ENCODE measurements at regions not wholly inside any gene's neighbourhood (a gene's known extent, or its start where the extent isn't known, plus 50 kb on each side); places are given as distances from the start of the nearest gene placed in this dataset.

- no peak overlapping the region for H3K4me3 ChIP-seq
- no peaks in the 10 kb centered on the region for H3K36me3 ChIP-seq (ENCODE audit: insufficient read depth in 1 of 2, low read depth in 1 of 2)
- ATAC-seq (no peak), DNase-seq (peak in 1 of 2 donors; percentile 8)
- WGBS, 3 donors = 82 to 86% (median 84%) methylated on average over 22 of the region's 22 CpGs
- intact Hi-C loops (cut with DNase I) = no loop called here
- peaks cover 0 to 12% (median 0%) of the 10 kb centered on the region in 3 donors for H3K27me3 ChIP-seq (ENCODE audit: insufficient read depth in 3 of 3, low read length in 2 of 3)
- TF ChIP-seq, protein P1, sequence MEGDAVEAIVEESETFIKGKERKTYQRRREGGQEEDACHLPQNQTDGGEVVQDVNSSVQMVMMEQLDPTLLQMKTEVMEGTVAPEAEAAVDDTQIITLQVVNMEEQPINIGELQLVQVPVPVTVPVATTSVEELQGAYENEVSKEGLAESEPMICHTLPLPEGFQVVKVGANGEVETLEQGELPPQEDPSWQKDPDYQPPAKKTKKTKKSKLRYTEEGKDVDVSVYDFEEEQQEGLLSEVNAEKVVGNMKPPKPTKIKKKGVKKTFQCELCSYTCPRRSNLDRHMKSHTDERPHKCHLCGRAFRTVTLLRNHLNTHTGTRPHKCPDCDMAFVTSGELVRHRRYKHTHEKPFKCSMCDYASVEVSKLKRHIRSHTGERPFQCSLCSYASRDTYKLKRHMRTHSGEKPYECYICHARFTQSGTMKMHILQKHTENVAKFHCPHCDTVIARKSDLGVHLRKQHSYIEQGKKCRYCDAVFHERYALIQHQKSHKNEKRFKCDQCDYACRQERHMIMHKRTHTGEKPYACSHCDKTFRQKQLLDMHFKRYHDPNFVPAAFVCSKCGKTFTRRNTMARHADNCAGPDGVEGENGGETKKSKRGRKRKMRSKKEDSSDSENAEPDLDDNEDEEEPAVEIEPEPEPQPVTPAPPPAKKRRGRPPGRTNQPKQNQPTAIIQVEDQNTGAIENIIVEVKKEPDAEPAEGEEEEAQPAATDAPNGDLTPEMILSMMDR (IDR thresholded peaks at IDR 0.05) = no peak
- H3K9me3 ChIP-seq = peaks cover 1% of the 10 kb centered on the region
- H3K4me1 ChIP-seq = no peaks in the 10 kb centered on the region
- H3K27ac ChIP-seq = no peak overlapping the region
These were observed 367.0 kb downstream of the FOXL1 start for GRCh38 chr16:86945166-86945900.

GRCh38 chr16:86946396-86946795 is 368.0 kb downstream of the FOXL1 start:
- no peaks in the 10 kb centered on the region for H3K4me1 ChIP-seq
- TF ChIP-seq, protein P1 (IDR thresholded peaks at IDR 0.05) = no peak
- intact Hi-C loops (cut with DNase I) = no loop called here
- no peak for ATAC-seq
- 28 to 33% (median 32%) methylated on average over 7 of the region's 7 CpGs for WGBS, 3 donors
- no peak overlapping the region for H3K27ac ChIP-seq
- peak in 1 of 2 donors; percentile 32 for DNase-seq
- H3K27me3 ChIP-seq (ENCODE audit: insufficient read depth in 3 of 3, low read length in 2 of 3) = peaks cover 0 to 12% (median 0%) of the 10 kb centered on the region in 3 donors
- no peaks in the 10 kb centered on the region for H3K36me3 ChIP-seq (ENCODE audit: insufficient read depth in 1 of 2, low read depth in 1 of 2)
- no peaks in the 10 kb centered on the region for H3K9me3 ChIP-seq
- H3K4me3 ChIP-seq = no peak overlapping the region

DNA sequence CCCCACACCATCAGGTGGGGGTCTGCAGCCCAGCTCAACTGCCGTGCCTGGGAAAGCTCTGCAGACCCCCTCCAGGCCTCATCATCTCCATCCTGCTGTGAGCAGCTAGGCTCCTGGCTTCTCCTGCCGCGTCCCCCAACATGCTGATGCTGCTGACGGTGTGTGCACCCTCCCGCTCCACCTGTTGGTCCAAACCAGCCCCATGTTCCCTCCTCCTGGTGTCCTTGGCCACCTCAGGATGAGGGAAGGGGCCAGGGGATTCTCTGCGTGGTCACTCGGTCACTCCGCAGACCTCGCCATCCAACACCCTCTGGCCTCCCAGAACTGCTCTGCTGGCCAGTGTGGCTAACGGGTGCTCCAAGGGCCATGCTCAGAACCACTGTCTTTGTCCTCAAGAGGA is 368.6 kb downstream of the FOXL1 start:
- intact Hi-C loops (cut with DNase I) = no loop called here
- Histone ChIP-seq H3K36me3 (ENCODE audit: insufficient read depth in 1 of 2, low read depth in 1 of 2) (no peaks in the 10 kb centered on the region), H3K4me1 (no peaks in the 10 kb centered on the region), H3K27ac (no peak overlapping the region), H3K9me3 (no peaks in the 10 kb centered on the region), H3K27me3 (ENCODE audit: insufficient read depth in 3 of 3, low read length in 2 of 3) (peaks cover 0 to 12% (median 0%) of the 10 kb centered on the region in 3 donors), H3K4me3 (no peak overlapping the region)
- ATAC-seq = no peak
- 87 to 90% (median 88%) methylated on average over 10 of the region's 10 CpGs for WGBS, 3 donors
- peak in 1 of 2 donors; percentile 23 for DNase-seq
- TF ChIP-seq, protein P1 (IDR thresholded peaks at IDR 0.05) = no peak

DNA sequence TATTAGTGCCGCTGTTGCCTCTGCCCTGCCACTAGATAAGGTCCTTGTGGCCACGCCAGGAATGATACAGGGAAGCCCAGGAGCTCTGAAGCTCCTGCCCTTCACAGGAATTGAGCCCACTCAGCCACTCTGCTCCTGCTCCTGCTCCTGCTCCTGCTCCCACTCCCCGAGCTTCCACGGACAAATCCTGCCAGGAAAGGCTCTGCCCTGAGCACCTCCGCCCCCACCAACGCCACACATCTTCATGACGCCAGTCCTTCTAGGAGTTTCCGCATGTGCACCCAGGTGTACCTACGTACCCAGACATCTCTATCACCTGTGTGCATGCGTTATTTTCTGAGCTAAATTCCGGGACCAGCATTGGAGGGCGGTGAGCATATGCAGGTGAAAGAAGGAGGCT is 369.1 kb downstream of the C16orf95 start:
- H3K4me1 ChIP-seq = no peaks in the 10 kb centered on the region
- H3K27me3 ChIP-seq (ENCODE audit: insufficient read depth in 3 of 3, low read length in 2 of 3) = peaks cover 0 to 12% (median 0%) of the 10 kb centered on the region in 3 donors
- ATAC-seq (no peak), DNase-seq (peak in 1 of 2 donors; percentile 18)
- no peak overlapping the region for H3K27ac ChIP-seq
- H3K36me3 ChIP-seq (ENCODE audit: insufficient read depth in 1 of 2, low read depth in 1 of 2) = no peaks in the 10 kb centered on the region
- TF ChIP-seq, protein P1 (IDR thresholded peaks at IDR 0.05) = no peak
- no peak overlapping the region for H3K4me3 ChIP-seq
- WGBS, 3 donors = 88 to 92% (median 89%) methylated on average over 12 of the region's 12 CpGs
- H3K9me3 ChIP-seq = no peaks in the 10 kb centered on the region
- intact Hi-C loops (cut with DNase I) = no loop called here

Data from psoas muscle (tissue), 7 donors.